HEK293 (cell line): ENCODE measurements at regions not wholly inside any gene's neighbourhood (a gene's known extent, or its start where the extent isn't known, plus 50 kb on each side); places are given as distances from the start of the nearest gene placed in this dataset.

ENCODE experiments used
- CTCF ChIA-PET: fragments of 350-600 bp; formaldehyde crosslinking; extraction: SDS; loops from one replicate; lab custom pipeline; 2021; ENCODE audit warnings: antibody characterized with exemption; lab: Yijun Ruan, JAX
- POLR2A ChIA-PET: fragments of 300-600 bp; formaldehyde crosslinking; extraction: SDS; loops from one replicate; lab custom pipeline; 2020; ENCODE audit warnings: antibody characterized with exemption, inconsistent platforms; lab: Yijun Ruan, JAX
- H3K27ac ChIP-seq: fragments of 200-500 bp; sonication (Bioruptor generic); 2 replicates; pipeline ENCODE4 v1.5.1; 2014; ENCODE audit warnings: low read depth, low read length, control low read depth, inconsistent platforms; ENCODE audit errors: extremely low read depth
- H3K36me3 ChIP-seq, 2 experiments: fragments of 200-500 bp in 1 of 2; sonication (Bioruptor generic) in 1 of 2; 1 replicate in 1 of 2; 2 replicates in 1 of 2; pipeline ENCODE4 v1.5.1; 2014 to 2017; ENCODE audit warnings: inconsistent platforms in 2 of 2, low read length in 2 of 2; ENCODE audit not compliant: control insufficient read depth in 2 of 2, insufficient read depth in 1 of 2
- H3K4me1 ChIP-seq: fragments of 200-500 bp; sonication (Bioruptor generic); 2 replicates; pipeline ENCODE4 v1.5.1; 2014; ENCODE audit warnings: mild to moderate bottlenecking, low read length, inconsistent platforms; ENCODE audit not compliant: control insufficient read depth, insufficient read depth
- H3K4me3 ChIP-seq: 2 replicates; pipeline ENCODE4 v1.5.1; 2011; ENCODE audit warnings: low read depth, mild to moderate bottlenecking, control low read depth, low read length, moderate library complexity
- H3K9me3 ChIP-seq: fragments of 200-500 bp; sonication (Bioruptor generic); 2 replicates; pipeline ENCODE4 v1.5.1; 2014; ENCODE audit warnings: low read depth, low read length, inconsistent platforms; ENCODE audit not compliant: control insufficient read depth, insufficient read depth
- ELK4 ChIP-seq: IDR thresholded peaks from 2 replicates; pipeline ENCODE4 v1.6.1; 2011; ENCODE audit warnings: mild to moderate bottlenecking, low read depth, low read length, borderline replicate concordance
- GLIS2 ChIP-seq: fragments of 450-650 bp; formaldehyde crosslinking; IDR thresholded peaks from 2 replicates; pipeline ENCODE4 v1.5.1; 2016; ENCODE audit warnings: missing biosample characterization, missing genetic modification characterization
- OSR2 ChIP-seq: fragments of 450-650 bp; formaldehyde crosslinking; IDR thresholded peaks from 2 replicates; pipeline ENCODE4 v1.5.1; 2016; ENCODE audit warnings: missing biosample characterization, missing genetic modification characterization
- RBAK ChIP-seq: fragments of 450-650 bp; formaldehyde crosslinking; IDR thresholded peaks from 2 replicates; pipeline ENCODE4 v1.5.1; 2016; ENCODE audit warnings: missing biosample characterization, missing genetic modification characterization
- SP7 ChIP-seq: fragments of 450-650 bp; formaldehyde crosslinking; IDR thresholded peaks from 2 replicates; pipeline ENCODE4 v1.5.1; 2016; ENCODE audit warnings: missing biosample characterization, missing genetic modification characterization
- TRIM28 ChIP-seq: IDR thresholded peaks from 2 replicates; pipeline ENCODE4 v1.6.1; 2011; ENCODE audit warnings: low read length, control low read depth, borderline replicate concordance
- WT1 ChIP-seq: fragments of 450-650 bp; formaldehyde crosslinking; IDR thresholded peaks from 2 replicates; pipeline ENCODE4 v1.5.1; 2016; ENCODE audit warnings: missing biosample characterization, missing genetic modification characterization
- ZBTB17 ChIP-seq: fragments of 450-650 bp; formaldehyde crosslinking; IDR thresholded peaks from 2 replicates; pipeline ENCODE4 v1.5.1; 2016; ENCODE audit warnings: missing biosample characterization, missing genetic modification characterization
- ZBTB48 ChIP-seq: fragments of 450-650 bp; formaldehyde crosslinking; IDR thresholded peaks from 2 replicates; pipeline ENCODE4 v1.5.1; 2016; ENCODE audit warnings: missing biosample characterization, missing genetic modification characterization
- ZNF174 ChIP-seq: fragments of 450-650 bp; formaldehyde crosslinking; IDR thresholded peaks from 2 replicates; pipeline ENCODE4 v1.5.0; 2017; ENCODE audit warnings: missing biosample characterization, mild to moderate bottlenecking, missing genetic modification characterization
- ZNF2 ChIP-seq: fragments of 450-650 bp; formaldehyde crosslinking; IDR thresholded peaks from 2 replicates; pipeline ENCODE4 v1.5.1; 2016; ENCODE audit warnings: missing biosample characterization, missing genetic modification characterization
- ZNF202 ChIP-seq: fragments of 450-650 bp; formaldehyde crosslinking; IDR thresholded peaks from 2 replicates; pipeline ENCODE4 v1.5.1; 2016; ENCODE audit warnings: missing biosample characterization, missing genetic modification characterization, borderline replicate concordance
- ZNF23 ChIP-seq: fragments of 450-650 bp; formaldehyde crosslinking; IDR thresholded peaks from 2 replicates; pipeline ENCODE4 v1.5.1; 2016; ENCODE audit warnings: missing biosample characterization, missing genetic modification characterization, borderline replicate concordance
- ZNF24 ChIP-seq: fragments of 450-650 bp; formaldehyde crosslinking; IDR thresholded peaks from 2 replicates; pipeline ENCODE4 v1.5.1; 2016; ENCODE audit warnings: missing biosample characterization, missing genetic modification characterization
- ZNF280C ChIP-seq: fragments of 450-650 bp; formaldehyde crosslinking; IDR thresholded peaks from 2 replicates; pipeline ENCODE4 v1.5.1; 2016; ENCODE audit warnings: missing biosample characterization, missing genetic modification characterization
- ZNF335 ChIP-seq: fragments of 450-650 bp; formaldehyde crosslinking; conservative IDR thresholded peaks from 2 replicates; pipeline ENCODE4 v1.5.1; 2016; ENCODE audit warnings: missing biosample characterization, missing genetic modification characterization
- ZNF354C ChIP-seq: fragments of 450-650 bp; formaldehyde crosslinking; IDR thresholded peaks from 2 replicates; pipeline ENCODE4 v1.5.1; 2016; ENCODE audit warnings: missing biosample characterization, missing genetic modification characterization, low read depth, borderline replicate concordance
- ZNF529 ChIP-seq: fragments of 450-650 bp; formaldehyde crosslinking; IDR thresholded peaks from 2 replicates; pipeline ENCODE4 v1.5.1; 2017; ENCODE audit warnings: missing genetic modification characterization, missing biosample characterization; ENCODE audit not compliant: insufficient replicate concordance
- ZNF530 ChIP-seq: fragments of 450-650 bp; formaldehyde crosslinking; IDR thresholded peaks from 2 replicates; pipeline ENCODE4 v1.5.1; 2016; ENCODE audit warnings: low read depth, missing biosample characterization, missing genetic modification characterization
- ZNF558 ChIP-seq: fragments of 450-650 bp; formaldehyde crosslinking; IDR thresholded peaks from 2 replicates; pipeline ENCODE4 v1.5.1; 2016; ENCODE audit warnings: missing biosample characterization, missing genetic modification characterization
- ZNF624 ChIP-seq: fragments of 450-650 bp; formaldehyde crosslinking; IDR thresholded peaks from 2 replicates; pipeline ENCODE4 v1.5.1; 2017; ENCODE audit warnings: missing biosample characterization, missing genetic modification characterization
- ZNF654 ChIP-seq: fragments of 450-650 bp; formaldehyde crosslinking; IDR thresholded peaks from 2 replicates; pipeline ENCODE4 v1.5.1; 2016; ENCODE audit warnings: low read depth, missing biosample characterization, missing genetic modification characterization
- ZNF660 ChIP-seq: fragments of 450-650 bp; IDR thresholded peaks from 2 replicates; pipeline ENCODE4 v1.5.1; 2018; ENCODE audit warnings: missing biosample characterization, mild to moderate bottlenecking, missing genetic modification characterization
- ZNF792 ChIP-seq: fragments of 450-650 bp; formaldehyde crosslinking; IDR thresholded peaks from 2 replicates; pipeline ENCODE4 v1.5.1; 2016; ENCODE audit warnings: missing biosample characterization, missing genetic modification characterization
- ZSCAN4 ChIP-seq: fragments of 450-650 bp; formaldehyde crosslinking; IDR thresholded peaks from 2 replicates; pipeline ENCODE4 v1.5.1; 2017; ENCODE audit warnings: missing biosample characterization, missing genetic modification characterization

- TF ChIP-seq ZNF280C (tag by site-specific recombination) (no peak), ZNF174 (tag by site-specific recombination) (no peak), ZNF654 (tag by site-specific recombination) (peak; percentile 94), TRIM28 (no peak), ZNF335 (no peak), ZNF24 (tag by site-specific recombination) (no peak), ZNF660 (tag by site-specific recombination) (peak; percentile 76)
- TF ChIP-seq, all 188 proteins: peak for 10
These were observed 67.5 kb upstream of the COL21A1 start (continued) for GRCh38 chr6:56314683-56315523.

- TF ChIP-seq ZNF530 (tag by site-specific recombination): no peak
- peaks cover 7% of the 10 kb centered on the region for H3K4me1 ChIP-seq
- no peaks in the 10 kb centered on the region for H3K9me3 ChIP-seq
- no peaks in the 10 kb centered on the region for H3K36me3 ChIP-seq
- POLR2A ChIA-PET: no interaction called here
- no peak overlapping the region for H3K27ac ChIP-seq
- H3K4me3 ChIP-seq: no peak overlapping the region
- CTCF ChIA-PET: interaction anchor here (0.6 to 4.4 kb wide), 6 partner anchors 21 to 561 kb away, joined by 3 to 81 read pairs (median 3); no protein-coding TSS in a partner anchor
These were observed 64.4 kb upstream of the COL21A1 start for GRCh38 chr6:56311533-56312448.

- Histone ChIP-seq H3K36me3 (no peaks in the 10 kb centered on the region), H3K27ac (no peak overlapping the region), H3K9me3 (no peaks in the 10 kb centered on the region), H3K4me3 (no peak overlapping the region), H3K4me1 (peaks cover 7% of the 10 kb centered on the region)
- ChIA-PET POLR2A (no interaction called here), CTCF (interaction anchor here (0.6 to 1.0 kb wide), 3 partner anchors 160 to 284 kb away, joined by 3 read pairs; no protein-coding TSS in a partner anchor)
- TF ChIP-seq ZNF558 (tag by site-specific recombination): no peak
- TF ChIP-seq ELK4: no peak
- no peak for TF ChIP-seq ZNF354C (tag by site-specific recombination)
- no peak for TF ChIP-seq SP7
These were observed 63.7 kb upstream of the COL21A1 start for GRCh38 chr6:56311061-56311460.

GRCh38 chr6:56310241-56310640 lies 62.9 kb upstream of the COL21A1 start:
- Histone ChIP-seq H3K4me1 (peaks cover 7% of the 10 kb centered on the region), H3K36me3 (no peaks in the 10 kb centered on the region), H3K4me3 (no peak overlapping the region), H3K27ac (no peak overlapping the region), H3K9me3 (no peaks in the 10 kb centered on the region)
- CTCF ChIA-PET: interaction anchor here (0.6 to 0.9 kb wide), 2 partner anchors 118 to 284 kb away, joined by 3 to 4 read pairs; no protein-coding TSS in a partner anchor
- POLR2A ChIA-PET: no interaction called here
- no peak for TF ChIP-seq ZNF23 (tag by site-specific recombination)
- TF ChIP-seq ZNF2 (tag by site-specific recombination): no peak
- TF ChIP-seq ZNF202 (tag by site-specific recombination): no peak
- TF ChIP-seq ZNF624: no peak
- TF ChIP-seq RBAK (tag by site-specific recombination): no peak
- TF ChIP-seq OSR2 (tag by site-specific recombination): no peak
- no peak for TF ChIP-seq ZBTB17
- TF ChIP-seq WT1 (tag by site-specific recombination): no peak
- TF ChIP-seq GLIS2 (tag by site-specific recombination): no peak
- no peak for TF ChIP-seq ZNF792
- TF ChIP-seq ZNF529: no peak
- TF ChIP-seq ZSCAN4 (tag by site-specific recombination): no peak
- TF ChIP-seq ZBTB48 (tag by site-specific recombination): no peak
